ENCODE measurements at regions not wholly inside any gene's neighbourhood (a gene's known extent, or its start where the extent isn't known, plus 50 kb on each side); places are given as distances from the start of the nearest gene placed in this dataset.

GRCh38 chr2:122366427-122366826 lies 611.0 kb downstream of the TSN start:
- H3K27ac ChIP-seq (ENCODE audit: insufficient read depth, low read depth, low read length, poor library complexity, severe bottlenecking): no peak overlapping the region
- no peaks in the 10 kb centered on the region for H3K9me3 ChIP-seq (ENCODE audit: control insufficient read depth, low read length)
- H3K36me3 ChIP-seq (ENCODE audit: control insufficient read depth, insufficient read depth, low read length): no peaks in the 10 kb centered on the region
- H3K4me3 ChIP-seq (ENCODE audit: insufficient read depth, low read depth, low read length): no peak overlapping the region
- 92 to 100% methylated on average over 2 of the region's 2 CpGs for WGBS, 2 experiments
- H3K27me3 ChIP-seq (ENCODE audit: control insufficient read depth, insufficient read depth, low read length, poor library complexity, severe bottlenecking): no peaks in the 10 kb centered on the region
- no peaks in the 10 kb centered on the region for H3K4me1 ChIP-seq (ENCODE audit: control insufficient read depth, insufficient read depth, low read length)

GRCh38 chr2:122366969-122367645 lies 611.7 kb downstream of the TSN start:
- Histone ChIP-seq H3K4me1 (ENCODE audit: control insufficient read depth, insufficient read depth, low read length) (no peaks in the 10 kb centered on the region), H3K36me3 (ENCODE audit: control insufficient read depth, insufficient read depth, low read length) (no peaks in the 10 kb centered on the region), H3K27me3 (ENCODE audit: control insufficient read depth, insufficient read depth, low read length, poor library complexity, severe bottlenecking) (no peaks in the 10 kb centered on the region), H3K9me3 (ENCODE audit: control insufficient read depth, low read length) (no peaks in the 10 kb centered on the region), H3K4me3 (ENCODE audit: insufficient read depth, low read depth, low read length) (no peak overlapping the region), H3K27ac (ENCODE audit: insufficient read depth, low read depth, low read length, poor library complexity, severe bottlenecking) (no peak overlapping the region)
- 85 to 97% methylated on average over 7 of the region's 7 CpGs for WGBS, 2 experiments

- Histone ChIP-seq H3K4me3 (ENCODE audit: insufficient read depth, low read depth, low read length) (no peak overlapping the region), H3K27ac (ENCODE audit: insufficient read depth, low read depth, low read length, poor library complexity, severe bottlenecking) (no peak overlapping the region), H3K9me3 (ENCODE audit: control insufficient read depth, low read length) (no peaks in the 10 kb centered on the region), H3K4me1 (ENCODE audit: control insufficient read depth, insufficient read depth, low read length) (no peaks in the 10 kb centered on the region), H3K36me3 (ENCODE audit: control insufficient read depth, insufficient read depth, low read length) (no peaks in the 10 kb centered on the region), H3K27me3 (ENCODE audit: control insufficient read depth, insufficient read depth, low read length, poor library complexity, severe bottlenecking) (no peaks in the 10 kb centered on the region)
- 88 to 95% methylated on average over 2 of the region's 2 CpGs for WGBS, 2 experiments
Observed at GRCh38 chr2:122367646-122368010, 612.2 kb downstream of the TSN start.

- no peaks in the 10 kb centered on the region for H3K36me3 ChIP-seq (ENCODE audit: control insufficient read depth, insufficient read depth, low read length)
- no peak overlapping the region for H3K27ac ChIP-seq (ENCODE audit: insufficient read depth, low read depth, low read length, poor library complexity, severe bottlenecking)
- WGBS, 2 experiments: 80 to 100% methylated on average over 1 of the region's 1 CpG
Observed at GRCh38 chr2:122368576-122369243, 613.3 kb downstream of the TSN start.

GRCh38 chr2:122378521-122378920 lies 623.1 kb downstream of the TSN start:
- H3K4me3 ChIP-seq (ENCODE audit: insufficient read depth, low read depth, low read length): no peak overlapping the region
- no peaks in the 10 kb centered on the region for H3K4me1 ChIP-seq (ENCODE audit: control insufficient read depth, insufficient read depth, low read length)
- H3K27me3 ChIP-seq (ENCODE audit: control insufficient read depth, insufficient read depth, low read length, poor library complexity, severe bottlenecking): no peaks in the 10 kb centered on the region
- no peaks in the 10 kb centered on the region for H3K9me3 ChIP-seq (ENCODE audit: control insufficient read depth, low read length)
- no peaks in the 10 kb centered on the region for H3K36me3 ChIP-seq (ENCODE audit: control insufficient read depth, insufficient read depth, low read length)
- no peak overlapping the region for H3K27ac ChIP-seq (ENCODE audit: insufficient read depth, low read depth, low read length, poor library complexity, severe bottlenecking)
- WGBS, 2 experiments: 80 to 95% methylated on average over 1 of the region's 1 CpG

More at GRCh38 chr2:122368576-122369243, 613.3 kb downstream of the TSN start:
- Histone ChIP-seq H3K9me3 (ENCODE audit: control insufficient read depth, low read length) (no peaks in the 10 kb centered on the region), H3K27me3 (ENCODE audit: control insufficient read depth, insufficient read depth, low read length, poor library complexity, severe bottlenecking) (no peaks in the 10 kb centered on the region), H3K4me1 (ENCODE audit: control insufficient read depth, insufficient read depth, low read length) (no peaks in the 10 kb centered on the region), H3K4me3 (ENCODE audit: insufficient read depth, low read depth, low read length) (no peak overlapping the region)

- WGBS, 2 experiments: 83 to 84% methylated on average over 4 of the region's 4 CpGs
- Histone ChIP-seq H3K4me3 (ENCODE audit: insufficient read depth, low read depth, low read length) (no peak overlapping the region), H3K4me1 (ENCODE audit: control insufficient read depth, insufficient read depth, low read length) (no peaks in the 10 kb centered on the region), H3K27me3 (ENCODE audit: control insufficient read depth, insufficient read depth, low read length, poor library complexity, severe bottlenecking) (no peaks in the 10 kb centered on the region), H3K27ac (ENCODE audit: insufficient read depth, low read depth, low read length, poor library complexity, severe bottlenecking) (no peak overlapping the region), H3K36me3 (ENCODE audit: control insufficient read depth, insufficient read depth, low read length) (no peaks in the 10 kb centered on the region), H3K9me3 (ENCODE audit: control insufficient read depth, low read length) (no peaks in the 10 kb centered on the region)
Observed at GRCh38 chr2:122384768-122385333, 629.4 kb downstream of the TSN start.

GRCh38 chr2:122388208-122388607 lies 632.8 kb downstream of the TSN start:
- no peaks in the 10 kb centered on the region for H3K9me3 ChIP-seq (ENCODE audit: control insufficient read depth, low read length)
- H3K27ac ChIP-seq (ENCODE audit: insufficient read depth, low read depth, low read length, poor library complexity, severe bottlenecking): no peak overlapping the region
- no peaks in the 10 kb centered on the region for H3K36me3 ChIP-seq (ENCODE audit: control insufficient read depth, insufficient read depth, low read length)
- 76 to 77% methylated on average over 3 of the region's 3 CpGs for WGBS, 2 experiments
- no peaks in the 10 kb centered on the region for H3K27me3 ChIP-seq (ENCODE audit: control insufficient read depth, insufficient read depth, low read length, poor library complexity, severe bottlenecking)
- H3K4me1 ChIP-seq (ENCODE audit: control insufficient read depth, insufficient read depth, low read length): no peaks in the 10 kb centered on the region
- H3K4me3 ChIP-seq (ENCODE audit: insufficient read depth, low read depth, low read length): no peak overlapping the region

GRCh38 chr2:122389694-122390093 lies 634.2 kb downstream of the TSN start:
- Histone ChIP-seq H3K36me3 (ENCODE audit: control insufficient read depth, insufficient read depth, low read length) (no peaks in the 10 kb centered on the region), H3K27ac (ENCODE audit: insufficient read depth, low read depth, low read length, poor library complexity, severe bottlenecking) (no peak overlapping the region), H3K4me3 (ENCODE audit: insufficient read depth, low read depth, low read length) (no peak overlapping the region), H3K4me1 (ENCODE audit: control insufficient read depth, insufficient read depth, low read length) (no peaks in the 10 kb centered on the region), H3K9me3 (ENCODE audit: control insufficient read depth, low read length) (no peaks in the 10 kb centered on the region), H3K27me3 (ENCODE audit: control insufficient read depth, insufficient read depth, low read length, poor library complexity, severe bottlenecking) (no peaks in the 10 kb centered on the region)
- WGBS, 2 experiments: 89 to 91% methylated on average over 4 of the region's 4 CpGs

- no peak overlapping the region for H3K27ac ChIP-seq (ENCODE audit: insufficient read depth, low read depth, low read length, poor library complexity, severe bottlenecking)
- WGBS, 2 experiments: 91 to 95% methylated on average over 1 of the region's 1 CpG
- no peaks in the 10 kb centered on the region for H3K27me3 ChIP-seq (ENCODE audit: control insufficient read depth, insufficient read depth, low read length, poor library complexity, severe bottlenecking)
- H3K4me3 ChIP-seq (ENCODE audit: insufficient read depth, low read depth, low read length): no peak overlapping the region
- H3K4me1 ChIP-seq (ENCODE audit: control insufficient read depth, insufficient read depth, low read length): no peaks in the 10 kb centered on the region
- no peaks in the 10 kb centered on the region for H3K36me3 ChIP-seq (ENCODE audit: control insufficient read depth, insufficient read depth, low read length)
- H3K9me3 ChIP-seq (ENCODE audit: control insufficient read depth, low read length): no peaks in the 10 kb centered on the region
Observed at GRCh38 chr2:122390406-122390805, 635.0 kb downstream of the TSN start.

GRCh38 chr2:122391726-122392125 lies 636.3 kb downstream of the TSN start:
- H3K9me3 ChIP-seq (ENCODE audit: control insufficient read depth, low read length): no peaks in the 10 kb centered on the region

More at GRCh38 chr2:122391726-122392125, 636.3 kb downstream of the TSN start:
- H3K27me3 ChIP-seq (ENCODE audit: control insufficient read depth, insufficient read depth, low read length, poor library complexity, severe bottlenecking): no peaks in the 10 kb centered on the region
- no peak overlapping the region for H3K27ac ChIP-seq (ENCODE audit: insufficient read depth, low read depth, low read length, poor library complexity, severe bottlenecking)
- 95 to 96% methylated on average over 3 of the region's 3 CpGs for WGBS, 2 experiments
- no peaks in the 10 kb centered on the region for H3K4me1 ChIP-seq (ENCODE audit: control insufficient read depth, insufficient read depth, low read length)
- no peak overlapping the region for H3K4me3 ChIP-seq (ENCODE audit: insufficient read depth, low read depth, low read length)
- H3K36me3 ChIP-seq (ENCODE audit: control insufficient read depth, insufficient read depth, low read length): no peaks in the 10 kb centered on the region

Measured in ectodermal cell (in vitro differentiated cells).